ENCODE measurements at regions not wholly inside any gene's neighbourhood (a gene's known extent, or its start where the extent isn't known, plus 50 kb on each side); places are given as distances from the start of the nearest gene placed in this dataset.

- DNase-seq = peak; percentile 77
- in situ Hi-C loops (cut with MboI; ENCODE audit: low pct_unique_long_range_greater_than_20kb, low sequenced_read_pairs) = no loop called here
These were observed 221.0 kb upstream of the KLF6 start for GRCh38 chr10:4006051-4006450.

- no peak for DNase-seq
- in situ Hi-C loops (cut with MboI; ENCODE audit: low pct_unique_long_range_greater_than_20kb, low sequenced_read_pairs) = no loop called here
These were observed 220.0 kb upstream of the KLF6 start for GRCh38 chr10:4004990-4005389.

- in situ Hi-C loops (cut with MboI; ENCODE audit: low pct_unique_long_range_greater_than_20kb, low sequenced_read_pairs) = no loop called here
- no peak for DNase-seq
These were observed 219.1 kb upstream of the KLF6 start for GRCh38 chr10:4004144-4004543.

- no peak for DNase-seq
- in situ Hi-C loops (cut with MboI; ENCODE audit: low pct_unique_long_range_greater_than_20kb, low sequenced_read_pairs) = no loop called here
These were observed 218.5 kb upstream of the KLF6 start for GRCh38 chr10:4003348-4003973.

- in situ Hi-C loops (cut with MboI; ENCODE audit: low pct_unique_long_range_greater_than_20kb, low sequenced_read_pairs) = no loop called here
- no peak for DNase-seq
These were observed 216.8 kb upstream of the KLF6 start for GRCh38 chr10:4001811-4002210.

- no peak for DNase-seq
- in situ Hi-C loops (cut with MboI; ENCODE audit: low pct_unique_long_range_greater_than_20kb, low sequenced_read_pairs) = no loop called here
These were observed 214.6 kb upstream of the KLF6 start for GRCh38 chr10:3999642-4000041.

GRCh38 chr10:3996697-3997096, 211.7 kb upstream of the KLF6 start:
- in situ Hi-C loops (cut with MboI; ENCODE audit: low pct_unique_long_range_greater_than_20kb, low sequenced_read_pairs) = no loop called here
- no peak for DNase-seq

- no peak for DNase-seq
- in situ Hi-C loops (cut with MboI; ENCODE audit: low pct_unique_long_range_greater_than_20kb, low sequenced_read_pairs) = no loop called here
These were observed 210.5 kb upstream of the KLF6 start for GRCh38 chr10:3995302-3996210.

GRCh38 chr10:3992382-3993178, 207.6 kb upstream of the KLF6 start:
- no peak for DNase-seq
- in situ Hi-C loops (cut with MboI; ENCODE audit: low pct_unique_long_range_greater_than_20kb, low sequenced_read_pairs) = no loop called here

GRCh38 chr10:3990307-3990706, 205.3 kb upstream of the KLF6 start:
- no peak for DNase-seq
- in situ Hi-C loops (cut with MboI; ENCODE audit: low pct_unique_long_range_greater_than_20kb, low sequenced_read_pairs) = no loop called here

GRCh38 chr10:3987143-3987974, 202.3 kb upstream of the KLF6 start:
- in situ Hi-C loops (cut with MboI; ENCODE audit: low pct_unique_long_range_greater_than_20kb, low sequenced_read_pairs) = no loop called here

GRCh38 chr10:3986493-3987142, 201.6 kb upstream of the KLF6 start:
- in situ Hi-C loops (cut with MboI; ENCODE audit: low pct_unique_long_range_greater_than_20kb, low sequenced_read_pairs) = no loop called here
- peak; percentile 27 for DNase-seq

More at GRCh38 chr10:3987143-3987974, 202.3 kb upstream of the KLF6 start:
- DNase-seq = no peak

- in situ Hi-C loops (cut with MboI; ENCODE audit: low pct_unique_long_range_greater_than_20kb, low sequenced_read_pairs) = no loop called here
- no peak for DNase-seq
These were observed 197.9 kb upstream of the KLF6 start for GRCh38 chr10:3982746-3983442.

- in situ Hi-C loops (cut with MboI; ENCODE audit: low pct_unique_long_range_greater_than_20kb, low sequenced_read_pairs) = no loop called here
- no peak for DNase-seq
These were observed 196.3 kb upstream of the KLF6 start for GRCh38 chr10:3981300-3981699.

GRCh38 chr10:3980660-3981059, 195.7 kb upstream of the KLF6 start:
- in situ Hi-C loops (cut with MboI; ENCODE audit: low pct_unique_long_range_greater_than_20kb, low sequenced_read_pairs) = no loop called here
- DNase-seq = peak; percentile 28

- in situ Hi-C loops (cut with MboI; ENCODE audit: low pct_unique_long_range_greater_than_20kb, low sequenced_read_pairs) = no loop called here
These were observed 195.1 kb upstream of the KLF6 start for GRCh38 chr10:3980144-3980543.

GRCh38 chr10:3978761-3979160, 193.8 kb upstream of the KLF6 start:
- in situ Hi-C loops (cut with MboI; ENCODE audit: low pct_unique_long_range_greater_than_20kb, low sequenced_read_pairs) = no loop called here

More at GRCh38 chr10:3980144-3980543, 195.1 kb upstream of the KLF6 start:
- DNase-seq = no peak

GRCh38 chr10:3978174-3978573, 193.2 kb upstream of the KLF6 start:
- in situ Hi-C loops (cut with MboI; ENCODE audit: low pct_unique_long_range_greater_than_20kb, low sequenced_read_pairs) = no loop called here
- no peak for DNase-seq

More at GRCh38 chr10:3978761-3979160, 193.8 kb upstream of the KLF6 start:
- no peak for DNase-seq

Measured in KBM-7 (cell line).